SU-DHL-6 (cell line): ENCODE measurements at regions not wholly inside any gene's neighbourhood (a gene's known extent, or its start where the extent isn't known, plus 50 kb on each side); places are given as distances from the start of the nearest gene placed in this dataset.

Experiments
- H2AFZ ChIP-seq: fragments of 200-600 bp; sonication (generic); 2 replicates; pipeline ENCODE4 v1.6.1; 2014; ENCODE audit warnings: low read depth, mild to moderate bottlenecking, moderate library complexity, mixed read lengths, antibody characterized with exemption, low read length; ENCODE audit not compliant: severe bottlenecking
- H3F3A ChIP-seq: fragments of 200-600 bp; shearing (Covaris generic); 2 replicates; pipeline ENCODE4 v1.6.0; 2016; ENCODE audit warnings: antibody characterized with exemption, mild to moderate bottlenecking; ENCODE audit not compliant: insufficient read depth
- H3K27ac ChIP-seq: fragments of 200-600 bp; sonication (generic); 2 replicates; pipeline ENCODE4 v1.5.1; 2016; ENCODE audit warnings: low read depth, mild to moderate bottlenecking, low read length, moderate library complexity, mixed read lengths
- H3K27me3 ChIP-seq: fragments of 200-600 bp; sonication (generic), shearing (Covaris generic); 2 replicates; pipeline ENCODE4 v1.6.0; 2014; ENCODE audit warnings: mild to moderate bottlenecking, low read length
- H3K36me3 ChIP-seq: fragments of 200-600 bp; sonication (generic); 2 replicates; pipeline ENCODE4 v1.6.1; 2014; ENCODE audit warnings: mild to moderate bottlenecking, low read length, mixed read lengths
- H3K4me2 ChIP-seq: fragments of 300-600, 200-600 bp; shearing (Covaris generic), sonication (generic); 2 replicates; pipeline ENCODE4 v1.6.0; 2014; ENCODE audit warnings: low read length, low read depth, mild to moderate bottlenecking; ENCODE audit not compliant: poor library complexity, severe bottlenecking
- H3K4me3 ChIP-seq: fragments of 200-600 bp; sonication (generic); 2 replicates; pipeline ENCODE4 v1.5.1; 2014; ENCODE audit warnings: antibody characterized with exemption, low read length, mild to moderate bottlenecking, mixed read lengths; ENCODE audit not compliant: insufficient read depth, poor library complexity, severe bottlenecking
- H3K79me2 ChIP-seq: fragments of 200-600 bp; sonication (generic); 2 replicates; pipeline ENCODE4 v1.6.1; 2014; ENCODE audit warnings: mild to moderate bottlenecking, low read length, moderate library complexity; ENCODE audit not compliant: insufficient read depth
- H3K9ac ChIP-seq: fragments of 200-600 bp; sonication (generic); 2 replicates; pipeline ENCODE4 v1.7.0; 2014; ENCODE audit warnings: mild to moderate bottlenecking, low read length
- H3K9me2 ChIP-seq: fragments of 200-600 bp; sonication (generic); replicated peaks from 2 replicates; pipeline ENCODE4 v1.6.1; 2014; ENCODE audit warnings: low read length; ENCODE audit not compliant: insufficient read depth
- H3K9me3 ChIP-seq: fragments of 200-600 bp; sonication (generic); 2 replicates; pipeline ENCODE4 v1.6.1; 2014; ENCODE audit warnings: low read length, mixed read lengths; ENCODE audit not compliant: insufficient read depth
- H4K20me1 ChIP-seq: fragments of 200-600 bp; sonication (generic); 2 replicates; pipeline ENCODE4 v1.6.1; 2014; ENCODE audit warnings: low read depth, mild to moderate bottlenecking, antibody characterized with exemption, low read length, moderate library complexity, mixed read lengths
- CTCF ChIP-seq: fragments of 200-600 bp; sonication (generic); IDR thresholded peaks from one replicate; pipeline ENCODE4 v1.5.1; 2017; ENCODE audit warnings: antibody characterized with exemption, mild to moderate bottlenecking, low read length, moderate library complexity; ENCODE audit not compliant: insufficient read depth, poor library complexity, severe bottlenecking
- EZH2phosphoT487 ChIP-seq: fragments of 200-600 bp; sonication (generic), shearing (Covaris generic); conservative IDR thresholded peaks from 2 replicates; pipeline ENCODE4 v1.6.1; 2018; ENCODE audit warnings: mild to moderate bottlenecking, antibody characterized with exemption, low read length, moderate library complexity, mixed read lengths

- Histone ChIP-seq H3K27ac (no peak overlapping the region), H4K20me1 (no peaks in the 10 kb centered on the region), H3K4me2 (no peak overlapping the region), H3K36me3 (no peaks in the 10 kb centered on the region), H3F3A (no peaks in the 10 kb centered on the region), H3K4me3 (no peak overlapping the region), H3K79me2 (no peaks in the 10 kb centered on the region), H2AFZ (no peak overlapping the region), H3K9me2 (no peaks in the 10 kb centered on the region), H3K9ac (no peak overlapping the region), H3K9me3 (no peaks in the 10 kb centered on the region), H3K27me3 (no peaks in the 10 kb centered on the region)
- TF ChIP-seq EZH2phosphoT487 (no peak), CTCF (no peak)
These were observed 247.4 kb downstream of the FBXO8 start for GRCh38 chr4:174036111-174036510.

- H2AFZ ChIP-seq, result no peak overlapping the region
- H3K4me3 ChIP-seq, result no peak overlapping the region
- TF ChIP-seq CTCF (no peak), EZH2phosphoT487 (no peak)
- no peak overlapping the region for H3K4me2 ChIP-seq
- H3K9me3 ChIP-seq, result no peaks in the 10 kb centered on the region
- H3F3A ChIP-seq, result no peaks in the 10 kb centered on the region
- H4K20me1 ChIP-seq, result no peaks in the 10 kb centered on the region
- H3K27me3 ChIP-seq, result no peaks in the 10 kb centered on the region
- H3K9me2 ChIP-seq, result no peaks in the 10 kb centered on the region
- no peak overlapping the region for H3K27ac ChIP-seq
- no peak overlapping the region for H3K9ac ChIP-seq
- H3K79me2 ChIP-seq, result no peaks in the 10 kb centered on the region
- H3K36me3 ChIP-seq, result no peaks in the 10 kb centered on the region
These were observed 259.8 kb downstream of the FBXO8 start for GRCh38 chr4:174023641-174024040.

- Histone ChIP-seq H3K4me2 (no peak overlapping the region), H3F3A (no peaks in the 10 kb centered on the region), H3K36me3 (no peaks in the 10 kb centered on the region), H3K9me2 (no peaks in the 10 kb centered on the region), H2AFZ (no peak overlapping the region), H3K27ac (no peak overlapping the region), H3K27me3 (no peaks in the 10 kb centered on the region), H3K79me2 (no peaks in the 10 kb centered on the region), H3K9ac (no peak overlapping the region), H3K4me3 (no peak overlapping the region), H4K20me1 (no peaks in the 10 kb centered on the region), H3K9me3 (no peaks in the 10 kb centered on the region)
- TF ChIP-seq EZH2phosphoT487 (no peak), CTCF (no peak)
These were observed 265.2 kb downstream of the FBXO8 start for GRCh38 chr4:174018236-174018635.

DNA sequence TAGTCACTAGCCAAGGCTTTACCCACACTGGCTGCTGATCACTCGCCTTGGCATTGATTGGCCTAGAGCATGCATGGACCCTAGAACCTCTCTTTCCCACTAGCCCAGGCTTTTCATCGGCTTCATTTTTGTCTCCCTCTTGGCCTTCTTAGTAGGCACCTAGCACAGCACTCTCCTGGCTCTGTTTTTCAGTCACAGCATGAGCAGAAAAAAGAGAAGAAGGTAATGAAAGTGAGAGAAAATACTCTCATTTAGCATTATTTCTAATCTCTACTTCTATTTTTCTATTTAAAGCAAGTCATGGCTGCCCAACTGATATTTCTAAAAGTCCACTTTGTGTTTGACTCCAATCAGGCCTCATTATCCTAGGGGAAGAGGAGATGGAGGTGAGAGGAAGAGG is 267.2 kb downstream of the FBXO8 start:
- Histone ChIP-seq H3K27me3 (no peaks in the 10 kb centered on the region), H3K4me3 (no peak overlapping the region), H3K4me2 (no peak overlapping the region), H3K79me2 (no peaks in the 10 kb centered on the region), H3K9me2 (no peaks in the 10 kb centered on the region), H3K9me3 (no peaks in the 10 kb centered on the region), H3F3A (no peaks in the 10 kb centered on the region), H3K36me3 (no peaks in the 10 kb centered on the region), H3K9ac (no peak overlapping the region), H4K20me1 (no peaks in the 10 kb centered on the region), H3K27ac (no peak overlapping the region), H2AFZ (no peak overlapping the region)
- TF ChIP-seq EZH2phosphoT487, result no peak
- TF ChIP-seq CTCF, result no peak
